Renal cortical epithelial cell (primary cell): ENCODE measurements at regions not wholly inside any gene's neighbourhood (a gene's known extent, or its start where the extent isn't known, plus 50 kb on each side); places are given as distances from the start of the nearest gene placed in this dataset.

Experiments
- DNase-seq: peaks from one replicate; pipeline ENCODE4 v3.0.0-alpha.2; 2011; ENCODE audit warnings: low read depth

- peak; percentile 50 for DNase-seq
Observed at GRCh38 chr18:11553098-11553940, 56.1 kb upstream of the SLC35G4 start.

DNA sequence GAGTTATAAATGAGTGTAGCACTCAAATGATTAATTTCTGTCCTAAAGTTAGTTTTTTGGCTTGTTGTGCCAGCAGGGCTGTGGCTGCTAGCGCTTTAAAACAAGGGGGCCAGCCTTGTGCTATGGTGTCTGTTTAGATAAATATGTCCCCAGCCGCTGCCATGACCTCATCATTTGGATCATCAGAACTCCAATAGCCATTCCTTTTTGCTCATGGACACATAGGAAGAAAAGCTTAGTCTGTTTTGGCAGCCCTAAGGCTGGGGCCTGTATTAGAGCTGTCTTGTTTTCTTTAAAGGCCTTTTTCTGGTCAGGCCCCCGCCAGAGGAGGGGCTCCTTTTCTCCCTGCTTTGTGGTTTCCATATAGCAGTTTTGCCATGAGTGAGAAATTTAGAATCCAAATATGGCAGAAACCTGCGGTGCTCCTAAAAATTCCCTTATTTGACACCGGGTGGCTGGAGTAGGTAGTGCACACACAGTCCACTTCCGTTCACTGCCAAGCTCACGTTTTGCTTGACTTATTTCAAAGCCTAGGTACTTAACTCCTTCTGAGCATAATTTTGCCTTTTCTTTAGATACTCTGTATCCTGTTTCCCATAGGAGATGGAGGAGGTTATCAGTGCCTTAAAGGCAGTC is 60.4 kb upstream of the SLC35G4 start:
- DNase-seq: no peak

DNA sequence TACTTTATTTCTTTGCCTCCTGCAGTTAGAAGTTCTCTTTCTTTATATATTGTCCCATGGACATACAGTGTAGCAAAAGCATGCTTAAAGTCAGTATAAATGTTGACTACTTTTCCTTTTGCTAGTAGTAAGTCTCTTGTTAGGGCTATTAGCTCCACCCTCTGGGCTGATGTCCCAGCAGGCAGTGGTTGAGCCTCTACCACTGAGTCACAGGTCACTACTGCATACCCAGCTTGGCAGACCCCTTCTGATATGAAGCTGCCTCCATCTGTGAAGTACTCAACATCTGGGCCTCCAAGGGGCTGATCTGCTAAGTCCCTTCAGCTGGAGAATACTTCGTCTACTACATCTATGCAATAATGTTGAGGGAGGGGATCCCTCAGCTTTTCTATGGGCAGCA is 61.0 kb upstream of the SLC35G4 start:
- DNase-seq: no peak

- DNase-seq: no peak
Observed at GRCh38 chr18:11544060-11544633, 65.2 kb upstream of the SLC35G4 start.

DNA sequence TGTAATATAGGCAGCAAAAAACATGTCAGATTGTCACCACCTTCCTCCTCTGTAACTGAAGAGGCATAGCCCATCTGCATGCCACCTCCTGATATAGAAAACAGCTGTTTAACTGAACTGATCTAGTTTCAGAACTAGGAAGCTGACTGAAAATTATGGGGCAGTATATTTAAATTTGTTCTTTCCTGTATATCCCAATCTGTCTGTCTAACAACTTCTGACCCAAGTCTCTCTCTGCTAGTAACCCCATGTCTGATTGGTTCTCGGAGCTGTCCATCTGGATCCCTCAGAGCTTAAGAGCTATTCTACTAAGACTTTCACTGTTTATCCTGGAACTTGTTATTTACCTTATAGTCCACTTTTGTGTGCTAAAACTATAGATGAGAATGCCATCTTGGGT is 68.2 kb upstream of the SLC35G4 start:
- no peak for DNase-seq

- no peak for DNase-seq
Observed at GRCh38 chr18:11533942-11534496, 75.4 kb upstream of the SLC35G4 start.

DNA sequence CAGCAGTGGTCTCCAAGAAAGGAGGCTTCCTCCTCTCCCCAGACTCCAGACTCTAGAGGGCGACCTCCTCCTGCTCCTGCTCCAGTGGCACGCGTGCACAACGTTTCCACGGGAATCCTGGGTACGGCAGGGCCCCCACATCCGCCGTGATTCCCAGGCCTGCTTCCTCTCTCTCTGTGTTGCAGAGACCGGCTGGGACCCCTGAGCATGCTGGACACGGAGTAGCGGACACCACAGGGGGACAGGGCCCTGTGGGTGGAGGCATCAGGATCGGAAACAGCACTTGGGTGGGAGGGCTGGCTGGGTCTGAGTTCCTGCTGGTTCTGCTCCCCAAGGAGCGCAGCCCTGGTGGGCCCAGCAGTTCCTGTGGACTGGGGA is 75.9 kb upstream of the SLC35G4 start:
- no peak for DNase-seq

- DNase-seq: no peak
Observed at GRCh38 chr18:11532758-11533512, 76.5 kb upstream of the SLC35G4 start.

DNA sequence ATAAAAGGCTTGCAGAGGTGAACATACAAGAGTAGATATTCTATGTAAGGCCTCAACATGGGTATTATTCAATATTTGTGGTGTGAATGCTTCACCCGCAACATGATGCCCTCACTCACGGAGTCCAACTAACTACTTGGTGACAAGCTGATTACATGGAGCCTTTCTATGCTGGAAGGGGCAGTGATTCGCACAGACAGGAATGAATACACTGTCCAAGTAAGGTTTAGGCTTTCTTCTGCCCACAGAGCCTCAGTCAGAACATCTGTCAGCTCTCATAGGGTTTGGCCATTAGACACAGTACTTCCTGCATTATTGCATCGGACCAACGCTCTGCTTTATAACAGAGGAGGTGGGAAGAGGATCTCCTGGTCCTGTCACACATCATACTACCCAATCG is 80.3 kb upstream of the SLC35G4 start:
- no peak for DNase-seq

GRCh38 chr18:11526675-11527074 is 82.7 kb upstream of the SLC35G4 start:
- no peak for DNase-seq

DNA sequence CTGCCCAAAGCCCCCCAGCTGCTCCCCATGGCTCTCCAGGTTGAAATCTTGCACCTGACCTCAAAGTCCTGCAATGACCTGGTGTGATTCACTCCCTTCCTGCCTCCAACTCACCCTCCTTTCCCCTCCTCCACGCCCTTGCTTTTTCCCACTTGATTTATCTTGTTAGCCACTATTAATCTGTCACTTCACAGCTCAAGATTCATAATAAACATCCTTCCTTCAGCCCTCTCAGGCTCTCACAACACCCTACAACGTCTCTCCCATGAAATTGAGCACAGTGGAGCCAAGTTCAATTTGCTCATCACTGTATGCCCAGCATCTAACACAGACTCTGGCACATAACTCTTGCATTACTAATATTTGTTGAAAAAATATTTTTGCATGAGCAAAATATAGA is 85.6 kb upstream of the SLC35G4 start:
- no peak for DNase-seq

DNA sequence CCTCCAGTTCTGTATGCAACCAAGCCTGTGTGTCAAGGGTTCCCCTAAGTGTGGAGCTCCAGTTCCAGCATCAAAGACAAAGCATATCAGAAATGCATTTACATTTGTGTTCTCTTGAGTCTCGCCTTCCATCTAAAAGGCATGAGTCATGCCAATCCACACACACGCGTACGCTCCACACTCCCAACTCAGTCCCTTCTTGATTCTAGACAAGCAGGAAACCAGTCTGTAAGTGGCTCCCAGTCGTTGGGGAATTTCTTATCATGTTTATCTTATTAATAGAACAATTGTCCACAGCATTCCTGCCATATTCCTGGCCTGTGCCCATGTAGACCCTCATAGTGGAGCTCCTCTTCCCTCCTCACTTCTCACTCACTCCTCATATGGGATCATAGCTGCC is 86.4 kb upstream of the SLC35G4 start:
- no peak for DNase-seq

GRCh38 chr18:11521853-11522252 is 87.5 kb upstream of the SLC35G4 start:
- DNase-seq: no peak

GRCh38 chr18:11520536-11520935 is 88.9 kb upstream of the SLC35G4 start:
- DNase-seq: no peak

- DNase-seq: peak; percentile 23
Observed at GRCh38 chr18:11518788-11519685, 90.4 kb upstream of the SLC35G4 start.

- no peak for DNase-seq
Observed at GRCh38 chr18:11517704-11518103, 91.7 kb upstream of the SLC35G4 start.

DNA sequence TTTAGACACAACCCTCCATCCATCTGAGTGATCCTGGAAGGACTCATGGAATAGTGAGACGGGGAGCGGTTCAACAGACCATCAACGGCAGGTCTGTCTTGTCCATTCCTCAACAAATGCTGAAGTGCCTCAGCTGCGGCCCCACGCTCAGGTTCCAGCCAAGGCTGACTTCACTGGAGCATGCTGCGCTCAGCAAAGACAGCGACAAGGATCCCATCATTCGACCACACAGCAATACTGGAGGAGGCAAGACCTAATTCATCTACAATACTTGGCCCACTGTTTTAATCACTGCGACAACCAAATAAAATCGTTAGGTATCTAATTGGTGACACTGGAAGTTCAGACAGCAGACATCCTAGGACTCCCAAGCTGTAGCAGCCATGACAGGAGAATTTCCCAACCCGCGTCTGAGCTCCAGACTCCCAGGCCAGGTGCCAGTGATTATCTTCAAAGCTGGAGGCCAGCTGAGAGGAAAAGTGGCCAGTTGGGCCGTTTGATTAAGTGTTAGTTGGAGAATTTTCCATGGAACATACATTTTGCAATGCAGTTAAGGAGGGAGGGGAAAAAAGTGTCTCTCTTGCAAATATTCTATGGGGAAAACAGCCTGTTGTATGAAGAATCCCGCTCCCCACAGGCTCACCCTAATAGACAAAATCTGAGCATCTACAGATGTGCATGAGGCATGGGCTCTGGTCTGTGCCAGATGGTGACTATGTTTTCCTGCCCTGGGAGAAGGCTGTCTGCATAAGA is 92.5 kb upstream of the SLC35G4 start:
- DNase-seq: no peak

GRCh38 chr18:11514267-11514666 is 95.1 kb upstream of the SLC35G4 start:
- peak; percentile 13 for DNase-seq

DNA sequence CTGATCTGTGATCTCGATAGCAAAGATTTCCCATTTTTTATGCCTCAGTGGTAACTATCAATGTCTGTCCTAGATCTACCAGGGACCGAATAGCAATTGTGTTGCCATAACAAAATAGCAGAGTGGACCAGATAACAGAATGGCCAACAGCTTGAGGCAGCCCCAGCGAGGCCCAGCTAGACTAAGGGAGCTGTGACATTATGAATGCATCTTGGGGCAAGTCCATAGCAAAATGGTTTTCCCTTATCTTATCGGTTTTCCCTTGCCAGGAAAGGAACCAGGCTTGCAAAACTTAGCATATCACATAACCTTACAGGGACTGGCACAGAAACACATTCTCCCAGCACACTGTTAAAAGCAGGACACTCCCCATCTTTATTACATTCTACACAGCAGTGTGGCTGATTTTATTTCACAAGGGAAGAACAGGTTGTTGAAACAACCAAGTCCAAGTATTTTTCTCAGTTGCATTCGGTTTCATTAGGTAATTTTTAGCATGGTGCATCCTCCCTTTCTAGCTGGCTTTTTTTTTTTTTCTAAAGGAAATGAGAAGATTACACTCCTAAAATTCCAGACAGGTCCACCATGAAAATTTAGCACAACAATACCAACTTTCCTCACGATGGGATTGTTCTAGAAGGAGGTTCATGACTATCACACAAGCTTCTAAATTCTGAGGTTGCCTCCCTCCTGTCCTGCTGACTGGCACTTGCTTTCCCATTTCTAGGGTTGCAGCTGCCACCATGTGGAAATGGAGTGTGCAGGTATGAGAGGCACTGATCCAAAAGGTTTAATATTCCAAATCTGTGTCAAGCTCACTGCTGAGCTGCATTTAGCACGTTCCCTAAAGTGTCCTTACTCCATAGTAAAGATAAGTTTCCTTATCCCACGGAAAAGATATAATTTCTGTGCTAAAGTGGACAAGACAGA is 97.0 kb upstream of the SLC35G4 start:
- DNase-seq: peak; percentile 45
